Kidney (tissue), 13 donors: ENCODE measurements at regions not wholly inside any gene's neighbourhood (a gene's known extent, or its start where the extent isn't known, plus 50 kb on each side); places are given as distances from the start of the nearest gene placed in this dataset.

ENCODE experiments used
- DNase-seq, 5 donors: peaks; one replicate each; pipeline ENCODE4 v3.0.0-alpha.2; 2013 to 2020
- FAIRE-seq: peaks from 2 replicates; lab custom pipeline; 2012; peaks lifted over from hg19 to GRCh38; lab: Jason Lieb, UNC
- H3K27ac ChIP-seq, 2 donors: one replicate each; pipeline ENCODE4 v1.7.0; 2013; ENCODE audit warnings: low read depth in 2 of 2, low read length in 2 of 2, inconsistent platforms in 1 of 2
- H3K27me3 ChIP-seq: one replicate; pipeline ENCODE4 v1.7.1; 2013; ENCODE audit warnings: low read length, inconsistent platforms; ENCODE audit not compliant: control insufficient read depth, insufficient read depth
- H3K36me3 ChIP-seq, 3 donors: one replicate each; pipeline versions ENCODE4 v1.7.0 to v1.7.1; 2013; ENCODE audit warnings: low read length in 3 of 3, control low read depth in 1 of 3, inconsistent platforms in 1 of 3; ENCODE audit not compliant: insufficient read depth in 3 of 3, control insufficient read depth in 2 of 3
- H3K4me1 ChIP-seq, 3 donors: one replicate each; pipeline versions ENCODE4 v1.7.0 to v1.7.1; 2013; ENCODE audit warnings: low read length in 3 of 3, inconsistent platforms in 1 of 3, low read depth in 1 of 3; ENCODE audit not compliant: control insufficient read depth in 2 of 3, insufficient read depth in 2 of 3
- H3K4me3 ChIP-seq, 3 donors: one replicate each; pipeline versions ENCODE4 v1.7.0 to v1.8.1; 2013; ENCODE audit warnings: low read length in 3 of 3, control low read depth in 1 of 3, inconsistent platforms in 1 of 3
- H3K9ac ChIP-seq, 3 donors: one replicate each; pipeline versions ENCODE4 v1.7.0 to v1.7.1; 2013; ENCODE audit warnings: low read length in 3 of 3, control low read depth in 1 of 3, inconsistent platforms in 1 of 3
- H3K9me3 ChIP-seq, 3 donors: one replicate each; pipeline versions ENCODE4 v1.7.0 to v1.7.1; 2013; ENCODE audit warnings: low read length in 3 of 3, control low read depth in 1 of 3, inconsistent platforms in 1 of 3; ENCODE audit not compliant: control insufficient read depth in 2 of 3, insufficient read depth in 1 of 3
- CTCF ChIP-seq: IDR thresholded peaks from 3 replicates; pipeline ENCODE4 v1.5.1; 2012; ENCODE audit warnings: mild to moderate bottlenecking, moderate library complexity, borderline replicate concordance; ENCODE audit not compliant: insufficient read depth; ENCODE audit errors: extremely low read depth
- intact Hi-C: fragments of 100-400 bp; cut with DNase I; formaldehyde crosslinking; loops from one replicate; pipeline ENCODE4 v1.11.1; 2022
- donor health status: control.
- donor health status: control.
- donor health status: control.
- donor health status: control.
- donor health status: control.
- donor health status: DM: yes; HTN: yes; CAD: no.
- donor health status: Normal renal cell carcinoma (clear cell type).

- peak overlapping the region in 1 of 2 donors; percentile 10 for H3K27ac ChIP-seq
- TF ChIP-seq CTCF: peak; percentile 60
- H3K9ac ChIP-seq: no peak overlapping the region
- no peaks in the 10 kb centered on the region for H3K36me3 ChIP-seq
- intact Hi-C loops: no loop called here
- no peak overlapping the region for H3K4me3 ChIP-seq
- DNase-seq (peak in 4 of 5 donors; percentile 54 to 89 (median 72)), FAIRE-seq (no peak)
- no peaks in the 10 kb centered on the region for H3K27me3 ChIP-seq
- peaks cover 3 to 14% (median 14%) of the 10 kb centered on the region in 3 donors for H3K4me1 ChIP-seq
- H3K9me3 ChIP-seq: no peaks in the 10 kb centered on the region
These were observed 67.3 kb upstream of the UPP2 start for GRCh38 chr2:158034198-158034866.

- Histone ChIP-seq H3K4me1 (peaks cover 3 to 14% (median 13%) of the 10 kb centered on the region in 3 donors), H3K27ac (no peak overlapping the region), H3K36me3 (no peaks in the 10 kb centered on the region), H3K27me3 (no peaks in the 10 kb centered on the region), H3K9ac (no peak overlapping the region), H3K4me3 (no peak overlapping the region), H3K9me3 (no peaks in the 10 kb centered on the region)
- intact Hi-C loops: no loop called here
- no peak for FAIRE-seq
- TF ChIP-seq CTCF: no peak
- no peak for DNase-seq
These were observed 70.3 kb upstream of the UPP2 start for GRCh38 chr2:158031371-158031770.

- Histone ChIP-seq H3K36me3 (no peaks in the 10 kb centered on the region), H3K9me3 (no peaks in the 10 kb centered on the region), H3K27me3 (no peaks in the 10 kb centered on the region), H3K4me3 (no peak overlapping the region), H3K9ac (no peak overlapping the region), H3K27ac (no peak overlapping the region), H3K4me1 (peaks cover 0 to 2% (median 0%) of the 10 kb centered on the region in 3 donors)
- FAIRE-seq (no peak), DNase-seq (no peak)
- TF ChIP-seq CTCF: no peak
- intact Hi-C loops: loop anchor here (10.0 kb wide), 1 partner anchor 729 kb away; no protein-coding TSS in a partner anchor
These were observed 76.2 kb upstream of the UPP2 start for GRCh38 chr2:158025255-158025996.
